Osteoblast (primary cell): ENCODE measurements at regions not wholly inside any gene's neighbourhood (a gene's known extent, or its start where the extent isn't known, plus 50 kb on each side); places are given as distances from the start of the nearest gene placed in this dataset.
A peak's percentile ranks its signal among the peaks of the same experiment; 100 is the strongest.

ENCODE experiments used
- DNase-seq: peaks from one replicate; pipeline ENCODE4 v3.0.0; 2011; ENCODE audit warnings: low spot score, mixed read lengths; ENCODE audit not compliant: insufficient read length; ENCODE audit errors: missing footprints
- H2AFZ ChIP-seq: 2 replicates; pipeline ENCODE4 v1.6.0; 2011; ENCODE audit warnings: mild to moderate bottlenecking, low read length
- H3K27ac ChIP-seq: 2 replicates; pipeline ENCODE4 v1.5.1; 2011; ENCODE audit warnings: mild to moderate bottlenecking, low read depth, low read length, moderate library complexity
- H3K27me3 ChIP-seq: 2 replicates; pipeline ENCODE4 v1.6.0; 2012; ENCODE audit warnings: mild to moderate bottlenecking, control low read depth, inconsistent platforms, low read length, moderate library complexity; ENCODE audit not compliant: insufficient read depth
- H3K36me3 ChIP-seq: 2 replicates; pipeline ENCODE4 v1.5.1; 2011; ENCODE audit warnings: mild to moderate bottlenecking, low read length, control low read depth, moderate library complexity; ENCODE audit not compliant: insufficient read depth
- H3K4me1 ChIP-seq: 2 replicates; pipeline ENCODE4 v1.5.1; 2011; ENCODE audit warnings: mild to moderate bottlenecking, low read length, control low read depth, moderate library complexity; ENCODE audit not compliant: insufficient read depth
- H3K4me2 ChIP-seq: 2 replicates; pipeline ENCODE4 v1.6.0; 2011; ENCODE audit warnings: mild to moderate bottlenecking, low read length; ENCODE audit not compliant: insufficient read depth
- H3K4me3 ChIP-seq: fragments of 200-600 bp; sonication (generic); 3 replicates; pipeline ENCODE4 v1.5.1; 2012; ENCODE audit warnings: mild to moderate bottlenecking, low read length, inconsistent platforms; ENCODE audit not compliant: insufficient read depth
- H3K79me2 ChIP-seq: 2 replicates; pipeline ENCODE4 v1.6.0; 2012; ENCODE audit warnings: mild to moderate bottlenecking, low read length, control low read depth, inconsistent platforms; ENCODE audit not compliant: insufficient read depth
- H3K9me3 ChIP-seq: 2 replicates; pipeline ENCODE4 v1.5.1; 2011; ENCODE audit warnings: low read depth, low read length, control low read depth
- H4K20me1 ChIP-seq: 2 replicates; pipeline ENCODE4 v1.6.0; 2012; ENCODE audit warnings: mild to moderate bottlenecking, low read length, control low read depth; ENCODE audit not compliant: insufficient read depth
- TF ChIP-seq, protein P1 (sequence below): IDR thresholded peaks from 2 replicates; pipeline ENCODE4 v1.5.1; 2011; ENCODE audit warnings: mild to moderate bottlenecking, low read depth, low read length, moderate library complexity; ENCODE audit errors: extremely low read depth

DNA sequence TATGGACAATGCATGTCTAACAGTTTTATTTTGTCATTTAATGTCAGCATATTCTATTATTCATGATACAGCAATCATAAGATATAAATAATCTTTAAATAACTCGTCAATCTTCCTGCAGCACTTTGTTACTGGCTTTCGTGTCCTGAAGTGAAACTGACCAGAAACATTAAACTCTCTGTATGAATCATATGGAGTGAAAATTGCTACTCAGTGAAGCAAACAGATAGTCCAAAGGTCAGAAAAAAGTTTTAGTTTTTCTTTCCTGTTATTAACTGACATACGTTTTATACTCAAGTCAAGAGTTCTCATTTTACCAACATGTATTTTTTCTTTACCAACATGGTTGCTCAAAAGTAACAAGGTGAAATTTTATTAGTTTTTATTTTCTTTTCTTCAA, 106.8 kb upstream of the GALNT5 start:
- Histone ChIP-seq H3K4me1 (peaks cover 15% of the 10 kb centered on the region), H3K27ac (peak overlapping the region; percentile 19), H3K4me3 (no peak overlapping the region), H4K20me1 (no peaks in the 10 kb centered on the region), H2AFZ (no peak overlapping the region), H3K79me2 (no peaks in the 10 kb centered on the region), H3K9me3 (no peaks in the 10 kb centered on the region), H3K4me2 (peak overlapping the region; percentile 58), H3K36me3 (no peaks in the 10 kb centered on the region), H3K27me3 (no peaks in the 10 kb centered on the region)
- TF ChIP-seq, protein P1, sequence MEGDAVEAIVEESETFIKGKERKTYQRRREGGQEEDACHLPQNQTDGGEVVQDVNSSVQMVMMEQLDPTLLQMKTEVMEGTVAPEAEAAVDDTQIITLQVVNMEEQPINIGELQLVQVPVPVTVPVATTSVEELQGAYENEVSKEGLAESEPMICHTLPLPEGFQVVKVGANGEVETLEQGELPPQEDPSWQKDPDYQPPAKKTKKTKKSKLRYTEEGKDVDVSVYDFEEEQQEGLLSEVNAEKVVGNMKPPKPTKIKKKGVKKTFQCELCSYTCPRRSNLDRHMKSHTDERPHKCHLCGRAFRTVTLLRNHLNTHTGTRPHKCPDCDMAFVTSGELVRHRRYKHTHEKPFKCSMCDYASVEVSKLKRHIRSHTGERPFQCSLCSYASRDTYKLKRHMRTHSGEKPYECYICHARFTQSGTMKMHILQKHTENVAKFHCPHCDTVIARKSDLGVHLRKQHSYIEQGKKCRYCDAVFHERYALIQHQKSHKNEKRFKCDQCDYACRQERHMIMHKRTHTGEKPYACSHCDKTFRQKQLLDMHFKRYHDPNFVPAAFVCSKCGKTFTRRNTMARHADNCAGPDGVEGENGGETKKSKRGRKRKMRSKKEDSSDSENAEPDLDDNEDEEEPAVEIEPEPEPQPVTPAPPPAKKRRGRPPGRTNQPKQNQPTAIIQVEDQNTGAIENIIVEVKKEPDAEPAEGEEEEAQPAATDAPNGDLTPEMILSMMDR, result no peak
- DNase-seq, result peak; percentile 77

DNA sequence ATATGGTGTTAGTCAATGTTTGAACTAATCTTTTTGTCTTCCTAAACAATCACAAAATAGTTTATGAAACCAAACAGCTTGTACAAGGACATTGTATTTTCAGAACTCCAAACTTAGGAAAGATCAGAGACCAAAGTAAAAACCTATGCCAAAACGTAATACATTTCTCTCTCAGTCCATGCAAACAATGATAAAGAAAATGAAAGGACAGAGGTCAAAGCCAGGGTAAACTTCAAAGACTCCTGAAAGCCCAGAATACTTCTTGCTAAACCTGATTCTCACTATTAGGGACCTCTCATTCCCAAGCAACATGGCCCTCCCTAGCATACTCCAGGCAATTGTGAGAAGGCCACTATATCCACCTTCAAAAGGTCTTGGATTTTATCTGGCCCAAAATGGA, 105.1 kb upstream of the GALNT5 start:
- no peak overlapping the region for H3K4me3 ChIP-seq
- no peaks in the 10 kb centered on the region for H3K36me3 ChIP-seq
- H3K27me3 ChIP-seq, result no peaks in the 10 kb centered on the region
- H3K4me1 ChIP-seq, result peaks cover 15% of the 10 kb centered on the region
- H3K27ac ChIP-seq, result no peak overlapping the region
- TF ChIP-seq, protein P1, result no peak
- no peak overlapping the region for H3K4me2 ChIP-seq
- H2AFZ ChIP-seq, result peak overlapping the region; percentile 39
- DNase-seq, result no peak
- H3K9me3 ChIP-seq, result no peaks in the 10 kb centered on the region
- no peaks in the 10 kb centered on the region for H4K20me1 ChIP-seq
- no peaks in the 10 kb centered on the region for H3K79me2 ChIP-seq

DNA sequence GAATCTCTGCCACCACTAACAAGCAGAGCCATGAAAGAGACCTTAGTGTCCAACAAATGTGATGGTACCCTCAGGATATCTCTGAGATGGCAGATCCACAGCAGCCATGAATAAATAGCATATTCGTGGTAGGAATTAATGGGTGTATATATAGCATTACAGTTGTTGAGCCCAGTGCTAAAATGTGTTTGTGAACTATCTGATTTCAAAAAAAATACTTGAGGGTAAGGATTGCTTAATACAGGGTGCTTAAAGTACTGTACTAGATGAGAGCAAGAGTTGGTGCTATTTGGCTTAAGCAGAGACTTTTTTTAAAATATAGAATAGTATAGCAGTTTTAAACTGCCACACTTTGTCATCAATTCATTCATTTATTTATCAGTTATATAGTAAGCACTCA, 101.5 kb upstream of the GALNT5 start:
- H3K27ac ChIP-seq, result no peak overlapping the region
- H3K36me3 ChIP-seq, result no peaks in the 10 kb centered on the region
- no peak overlapping the region for H3K4me3 ChIP-seq
- H3K79me2 ChIP-seq, result no peaks in the 10 kb centered on the region
- H3K4me2 ChIP-seq, result no peak overlapping the region
- DNase-seq, result no peak
- TF ChIP-seq, protein P1, result no peak
- no peak overlapping the region for H2AFZ ChIP-seq
- H3K9me3 ChIP-seq, result no peaks in the 10 kb centered on the region
- H3K27me3 ChIP-seq, result no peaks in the 10 kb centered on the region
- peaks cover 5% of the 10 kb centered on the region for H3K4me1 ChIP-seq
- no peaks in the 10 kb centered on the region for H4K20me1 ChIP-seq

DNA sequence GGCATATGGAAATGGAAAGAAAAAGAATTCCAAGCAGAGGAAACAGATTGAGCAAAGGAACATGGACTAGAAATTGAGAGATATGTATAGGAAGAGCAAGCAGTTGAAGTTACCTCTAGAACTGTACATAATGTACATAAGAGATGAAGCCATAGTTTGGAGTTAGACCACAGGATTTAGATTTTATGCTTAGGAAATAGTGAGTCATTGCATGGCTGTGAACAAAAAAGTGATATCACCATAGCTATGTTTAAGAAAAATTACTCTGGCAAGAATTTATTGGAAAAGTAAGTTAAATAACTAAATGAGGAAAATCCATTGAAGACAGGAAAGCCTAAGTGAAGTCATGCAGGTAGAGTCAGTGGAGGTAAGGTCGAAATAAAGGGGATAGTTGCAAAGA, 99.4 kb upstream of the GALNT5 start:
- H3K4me3 ChIP-seq, result no peak overlapping the region
- H3K27me3 ChIP-seq, result no peaks in the 10 kb centered on the region
- no peaks in the 10 kb centered on the region for H3K4me1 ChIP-seq
- H3K36me3 ChIP-seq, result no peaks in the 10 kb centered on the region
- H2AFZ ChIP-seq, result no peak overlapping the region
- TF ChIP-seq, protein P1, result no peak
- H3K27ac ChIP-seq, result no peak overlapping the region
- DNase-seq, result peak; percentile 64
- H3K79me2 ChIP-seq, result no peaks in the 10 kb centered on the region
- H3K4me2 ChIP-seq, result no peak overlapping the region
- H4K20me1 ChIP-seq, result no peaks in the 10 kb centered on the region
- H3K9me3 ChIP-seq, result no peaks in the 10 kb centered on the region
